ENCODE measurements at regions not wholly inside any gene's neighbourhood (a gene's known extent, or its start where the extent isn't known, plus 50 kb on each side); places are given as distances from the start of the nearest gene placed in this dataset.
"Not testable (repeated sequence)": the region's sequence is repeated elsewhere in the genome, so short reads cannot be mapped to it uniquely, and the experiment has no call there.

GRCh38 chr7:17412883-17413282 is 114.4 kb downstream of the AHR start:
- Histone ChIP-seq H3K9me3 (no peaks in the 10 kb centered on the region), H3K27ac (no peak overlapping the region), H3K36me3 (no peaks in the 10 kb centered on the region), H3K27me3 (no peaks in the 10 kb centered on the region), H3K4me3 (ENCODE audit: low read depth in 1 of 2, low read length in 1 of 2) (no peak overlapping the region), H3K4me1 (ENCODE audit: control insufficient read depth in 1 of 2, insufficient read depth in 1 of 2, low read depth in 1 of 2, low read length in 1 of 2) (no peaks in the 10 kb centered on the region)
- TF ChIP-seq CTCF (IDR thresholded peaks at IDR 0.05), result no peak

- Histone ChIP-seq H3K27ac (no peak overlapping the region), H3K27me3 (no peaks in the 10 kb centered on the region), H3K9me3 (no peaks in the 10 kb centered on the region), H3K36me3 (no peaks in the 10 kb centered on the region), H3K4me3 (ENCODE audit: low read depth in 1 of 2, low read length in 1 of 2) (no peak overlapping the region), H3K4me1 (ENCODE audit: control insufficient read depth in 1 of 2, insufficient read depth in 1 of 2, low read depth in 1 of 2, low read length in 1 of 2) (no peaks in the 10 kb centered on the region)
- TF ChIP-seq CTCF (IDR thresholded peaks at IDR 0.05), result no peak
Observed at GRCh38 chr7:17415955-17416354, 117.5 kb downstream of the AHR start.

- H3K36me3 ChIP-seq; H3K4me3 ChIP-seq (ENCODE audit: low read depth in 1 of 2, low read length in 1 of 2); H3K4me1 ChIP-seq (ENCODE audit: control insufficient read depth in 1 of 2, insufficient read depth in 1 of 2, low read depth in 1 of 2, low read length in 1 of 2); H3K9me3 ChIP-seq; H3K27ac ChIP-seq; H3K27me3 ChIP-seq: not testable (repeated sequence)
Observed at GRCh38 chr7:17420308-17421015, 122.0 kb downstream of the AHR start.

GRCh38 chr7:17421941-17422340 is 123.5 kb downstream of the AHR start:
- TF ChIP-seq CTCF (IDR thresholded peaks at IDR 0.05), result no peak

GRCh38 chr7:17422966-17423365 is 124.5 kb downstream of the AHR start:
- Histone ChIP-seq H3K4me3 (ENCODE audit: low read depth in 1 of 2, low read length in 1 of 2) (no peak overlapping the region), H3K27ac (no peak overlapping the region), H3K36me3 (no peaks in the 10 kb centered on the region), H3K9me3 (no peaks in the 10 kb centered on the region), H3K27me3 (no peaks in the 10 kb centered on the region), H3K4me1 (ENCODE audit: control insufficient read depth in 1 of 2, insufficient read depth in 1 of 2, low read depth in 1 of 2, low read length in 1 of 2) (no peaks in the 10 kb centered on the region)
- no peak for TF ChIP-seq CTCF (IDR thresholded peaks at IDR 0.05)

More at GRCh38 chr7:17421941-17422340, 123.5 kb downstream of the AHR start:
- Histone ChIP-seq H3K36me3 (no peaks in the 10 kb centered on the region), H3K27ac (no peak overlapping the region), H3K9me3 (no peaks in the 10 kb centered on the region), H3K4me3 (ENCODE audit: low read depth in 1 of 2, low read length in 1 of 2) (no peak overlapping the region), H3K4me1 (ENCODE audit: control insufficient read depth in 1 of 2, insufficient read depth in 1 of 2, low read depth in 1 of 2, low read length in 1 of 2) (no peaks in the 10 kb centered on the region), H3K27me3 (no peaks in the 10 kb centered on the region)

GRCh38 chr7:17427924-17428323 is 129.5 kb downstream of the AHR start:
- Histone ChIP-seq H3K4me1 (ENCODE audit: control insufficient read depth in 1 of 2, insufficient read depth in 1 of 2, low read depth in 1 of 2, low read length in 1 of 2) (no peaks in the 10 kb centered on the region), H3K27me3 (no peaks in the 10 kb centered on the region), H3K36me3 (no peaks in the 10 kb centered on the region), H3K4me3 (ENCODE audit: low read depth in 1 of 2, low read length in 1 of 2) (no peak overlapping the region), H3K9me3 (no peaks in the 10 kb centered on the region), H3K27ac (no peak overlapping the region)
- TF ChIP-seq CTCF (IDR thresholded peaks at IDR 0.05), result no peak
